ENCODE measurements at regions not wholly inside any gene's neighbourhood (a gene's known extent, or its start where the extent isn't known, plus 50 kb on each side); places are given as distances from the start of the nearest gene placed in this dataset.
A peak's percentile ranks its signal among the peaks of the same experiment; 100 is the strongest.
"Not testable (repeated sequence)": the region's sequence is repeated elsewhere in the genome, so short reads cannot be mapped to it uniquely, and the experiment has no call there.

DNA sequence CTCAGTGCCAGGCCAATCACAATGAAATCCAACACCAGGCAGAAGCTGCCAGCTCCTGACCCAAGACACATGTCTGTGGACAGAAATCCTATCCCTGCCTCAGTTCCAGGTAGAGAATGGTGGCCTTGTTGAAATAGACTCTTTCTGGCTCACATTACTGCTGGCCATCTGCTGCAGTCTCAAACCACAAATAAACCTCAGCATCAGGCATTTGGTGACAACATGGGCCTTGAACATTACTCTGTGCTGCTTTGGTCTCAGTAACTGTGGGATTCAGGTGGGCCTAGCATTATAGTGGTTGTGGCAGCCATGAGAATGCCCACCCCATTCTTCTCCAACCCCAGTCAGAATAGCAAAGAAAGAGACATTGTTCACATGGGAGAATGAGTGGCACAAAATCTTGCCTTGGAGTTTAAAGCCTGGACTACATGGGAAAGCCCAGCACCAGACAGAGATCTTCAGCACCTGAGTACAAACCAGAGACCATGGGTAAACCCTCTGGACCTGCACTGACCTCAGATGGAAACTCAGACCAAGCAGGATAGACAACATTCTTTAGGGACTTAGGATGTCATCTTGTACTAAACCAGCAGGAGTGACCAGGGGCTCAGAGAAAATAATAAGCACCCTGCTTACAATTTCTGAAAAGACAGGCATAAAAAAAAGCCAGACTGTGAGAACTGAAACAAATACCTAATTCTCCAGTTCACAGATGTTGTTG, 50.4 kb upstream of the TRAM1L1 start:
- peaks cover 0 to 13% of the 10 kb centered on the region in 2 donors for H3K4me1 ChIP-seq
- no peak for DNase-seq
- intact Hi-C loops (cut with DNase I), result no loop called here
- no peaks in the 10 kb centered on the region for H3K27me3 ChIP-seq
- peak overlapping the region in 2 of 3 donors; percentile 62 to 67 for H3K27ac ChIP-seq
- no peaks in the 10 kb centered on the region for H3K36me3 ChIP-seq
- H3K9me3 ChIP-seq, result no peaks in the 10 kb centered on the region
- no peak for TF ChIP-seq POLR2A (IDR thresholded peaks at IDR 0.05)
- TF ChIP-seq, protein P1, sequence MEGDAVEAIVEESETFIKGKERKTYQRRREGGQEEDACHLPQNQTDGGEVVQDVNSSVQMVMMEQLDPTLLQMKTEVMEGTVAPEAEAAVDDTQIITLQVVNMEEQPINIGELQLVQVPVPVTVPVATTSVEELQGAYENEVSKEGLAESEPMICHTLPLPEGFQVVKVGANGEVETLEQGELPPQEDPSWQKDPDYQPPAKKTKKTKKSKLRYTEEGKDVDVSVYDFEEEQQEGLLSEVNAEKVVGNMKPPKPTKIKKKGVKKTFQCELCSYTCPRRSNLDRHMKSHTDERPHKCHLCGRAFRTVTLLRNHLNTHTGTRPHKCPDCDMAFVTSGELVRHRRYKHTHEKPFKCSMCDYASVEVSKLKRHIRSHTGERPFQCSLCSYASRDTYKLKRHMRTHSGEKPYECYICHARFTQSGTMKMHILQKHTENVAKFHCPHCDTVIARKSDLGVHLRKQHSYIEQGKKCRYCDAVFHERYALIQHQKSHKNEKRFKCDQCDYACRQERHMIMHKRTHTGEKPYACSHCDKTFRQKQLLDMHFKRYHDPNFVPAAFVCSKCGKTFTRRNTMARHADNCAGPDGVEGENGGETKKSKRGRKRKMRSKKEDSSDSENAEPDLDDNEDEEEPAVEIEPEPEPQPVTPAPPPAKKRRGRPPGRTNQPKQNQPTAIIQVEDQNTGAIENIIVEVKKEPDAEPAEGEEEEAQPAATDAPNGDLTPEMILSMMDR (IDR thresholded peaks at IDR 0.05), result no peak
- H3K4me3 ChIP-seq (replicated peaks in 1 of 3), result no peak overlapping the region

DNA sequence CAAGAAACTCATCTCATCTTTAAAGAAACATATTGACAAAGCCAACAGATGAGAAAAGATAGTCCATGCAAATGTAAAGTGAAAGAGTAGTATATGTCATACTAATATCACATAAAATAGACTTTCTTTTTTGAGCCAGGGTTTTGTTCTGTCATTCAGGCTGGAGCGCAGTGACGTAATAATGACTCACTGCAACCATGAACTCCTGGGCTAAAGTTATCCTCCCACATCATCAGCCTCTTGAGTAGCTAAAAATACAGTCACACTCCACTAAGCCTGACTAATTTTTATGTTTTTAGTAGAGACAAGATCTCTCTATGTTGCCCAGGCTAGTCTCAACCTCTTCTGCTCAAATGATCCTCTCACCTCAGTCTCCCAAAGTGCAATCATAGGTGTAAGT, 51.8 kb upstream of the TRAM1L1 start:
- no peaks in the 10 kb centered on the region for H3K27me3 ChIP-seq
- H3K27ac ChIP-seq, result no peak overlapping the region
- TF ChIP-seq, protein P1 (IDR thresholded peaks at IDR 0.05), result no peak
- TF ChIP-seq POLR2A (IDR thresholded peaks at IDR 0.05), result no peak
- DNase-seq, result peak in 1 of 2 donors; percentile 10
- intact Hi-C loops (cut with DNase I), result no loop called here
- WGBS, 2 donors, result 73 to 84% methylated on average over 2 of the region's 2 CpGs
- peaks cover 0 to 13% of the 10 kb centered on the region in 2 donors for H3K4me1 ChIP-seq
- no peaks in the 10 kb centered on the region for H3K36me3 ChIP-seq
- no peaks in the 10 kb centered on the region for H3K9me3 ChIP-seq
- H3K4me3 ChIP-seq (replicated peaks in 1 of 3), result no peak overlapping the region

DNA sequence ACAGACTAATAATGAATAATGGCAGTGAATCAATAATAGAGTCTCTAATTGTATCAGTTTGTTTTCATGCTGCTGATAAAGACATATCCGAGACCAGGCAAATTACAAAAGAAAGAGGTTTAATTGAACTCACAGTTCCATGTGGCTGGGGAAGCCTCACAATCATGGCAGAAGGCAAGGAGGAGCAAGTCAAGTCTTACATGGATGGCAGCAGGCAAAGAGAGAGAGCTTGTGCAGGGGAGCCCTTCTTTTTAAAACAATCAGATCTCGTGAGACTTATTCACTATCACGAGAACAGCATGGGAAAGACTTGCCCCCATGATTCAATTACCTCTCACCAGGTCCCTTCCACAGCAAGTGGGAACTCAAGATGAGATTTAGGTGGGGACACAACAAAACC, 53.4 kb upstream of the TRAM1L1 start:
- peaks cover 0 to 13% of the 10 kb centered on the region in 2 donors for H3K4me1 ChIP-seq
- H3K9me3 ChIP-seq; H3K27ac ChIP-seq; intact Hi-C loops (cut with DNase I); H3K27me3 ChIP-seq; DNase-seq; H3K4me3 ChIP-seq (replicated peaks in 1 of 3); H3K36me3 ChIP-seq: not testable (repeated sequence)
- 92 to 95% methylated on average over 3 of the region's 3 CpGs for WGBS, 2 donors

DNA sequence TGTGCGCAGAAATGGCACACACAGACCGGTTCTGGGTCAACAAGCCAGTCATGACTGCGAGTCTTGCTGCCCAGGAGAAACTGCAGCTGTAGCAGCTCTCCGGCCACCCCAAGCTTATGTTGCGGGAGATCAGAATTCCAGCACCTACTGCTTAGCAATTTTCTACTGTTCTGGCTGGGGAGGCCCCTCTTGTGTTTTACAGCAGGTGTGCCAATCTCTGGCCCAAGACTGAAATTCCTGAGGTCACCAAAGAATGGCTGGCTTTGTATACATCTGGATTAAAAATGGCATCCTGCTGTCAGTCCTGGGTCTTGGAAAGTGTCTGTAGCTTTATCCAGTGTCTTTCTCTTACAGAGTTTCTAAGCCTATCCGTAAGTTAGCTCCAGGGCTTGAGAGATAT, 68.9 kb upstream of the TRAM1L1 start:
- Histone ChIP-seq H3K4me3 (replicated peaks in 1 of 3) (no peak overlapping the region), H3K27me3 (no peaks in the 10 kb centered on the region), H3K9me3 (no peaks in the 10 kb centered on the region), H3K27ac (no peak overlapping the region), H3K4me1 (no peaks in the 10 kb centered on the region), H3K36me3 (no peaks in the 10 kb centered on the region)
- 85 to 93% methylated on average over 5 to 6 of the region's 6 CpGs for WGBS, 2 donors
- TF ChIP-seq POLR2A (IDR thresholded peaks at IDR 0.05), result no peak
- TF ChIP-seq, protein P1 (IDR thresholded peaks at IDR 0.05), result no peak
- no peak for DNase-seq
- intact Hi-C loops (cut with DNase I), result no loop called here

DNA sequence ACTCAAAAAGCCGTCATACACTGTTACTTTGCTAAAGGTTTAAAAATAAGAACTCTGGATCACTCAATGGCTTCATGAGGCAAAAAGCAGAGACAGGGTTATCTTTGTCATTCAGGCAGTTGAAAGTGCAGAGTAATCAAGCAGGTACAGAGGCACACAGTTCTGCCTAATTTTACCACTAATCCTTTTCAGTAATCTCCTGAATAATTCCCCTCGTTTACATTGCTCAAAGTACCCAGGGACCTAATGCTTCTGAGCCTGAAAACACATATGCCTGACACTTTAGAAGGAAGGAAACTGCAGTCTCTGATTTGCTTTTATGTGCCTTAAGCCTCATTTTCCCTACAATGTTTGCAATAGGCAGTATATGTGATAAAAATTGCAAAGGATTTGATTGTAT, 71.4 kb upstream of the TRAM1L1 start:
- Histone ChIP-seq H3K27ac (no peak overlapping the region), H3K27me3 (no peaks in the 10 kb centered on the region), H3K4me1 (peaks cover 0 to 4% of the 10 kb centered on the region in 2 donors), H3K9me3 (no peaks in the 10 kb centered on the region), H3K4me3 (replicated peaks in 1 of 3) (no peak overlapping the region), H3K36me3 (no peaks in the 10 kb centered on the region)
- TF ChIP-seq POLR2A (IDR thresholded peaks at IDR 0.05), result no peak
- TF ChIP-seq, protein P1 (IDR thresholded peaks at IDR 0.05), result no peak
- WGBS, 2 donors, result 45 to 47% methylated on average over 2 of the region's 2 CpGs
- intact Hi-C loops (cut with DNase I), result no loop called here
- DNase-seq, result no peak
